GM12865 (cell line): ENCODE measurements at regions not wholly inside any gene's neighbourhood (a gene's known extent, or its start where the extent isn't known, plus 50 kb on each side); places are given as distances from the start of the nearest gene placed in this dataset.

Experiments
- DNase-seq: peaks from one replicate; pipeline ENCODE4 v3.0.0; 2010; ENCODE audit warnings: low read depth
- H3K4me3 ChIP-seq: 2 replicates; pipeline ENCODE4 v1.5.1; 2011; ENCODE audit warnings: mild to moderate bottlenecking, low read depth, low read length, control low read depth
- TF ChIP-seq, protein P1 (sequence below): IDR thresholded peaks from 2 replicates; pipeline ENCODE4 v1.5.1; 2011; ENCODE audit warnings: low read length, control low read depth, low read depth, inconsistent platforms; ENCODE audit not compliant: insufficient read depth; ENCODE audit errors: missing control alignments

DNA sequence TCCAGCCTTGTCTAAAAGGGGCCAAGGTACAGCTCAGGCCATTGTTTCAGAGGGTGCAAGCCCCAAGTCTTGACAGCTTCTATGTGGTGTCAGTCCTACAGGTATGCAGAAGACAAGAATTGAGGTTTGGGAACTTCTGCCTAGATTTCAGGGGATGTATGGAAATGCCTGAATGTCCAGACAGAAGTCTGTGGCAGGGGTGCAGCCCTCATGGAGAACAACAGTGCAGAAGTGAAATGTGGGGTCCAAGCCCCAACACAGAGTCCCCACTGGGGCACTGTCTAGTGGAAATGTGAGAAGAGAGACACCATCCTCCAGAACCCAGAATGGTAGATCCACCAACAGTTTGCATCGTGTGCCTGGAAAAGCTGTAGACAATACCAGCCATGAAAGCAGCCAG, 400.3 kb upstream of the CAMK1G start:
- no peak for DNase-seq
- TF ChIP-seq, protein P1, sequence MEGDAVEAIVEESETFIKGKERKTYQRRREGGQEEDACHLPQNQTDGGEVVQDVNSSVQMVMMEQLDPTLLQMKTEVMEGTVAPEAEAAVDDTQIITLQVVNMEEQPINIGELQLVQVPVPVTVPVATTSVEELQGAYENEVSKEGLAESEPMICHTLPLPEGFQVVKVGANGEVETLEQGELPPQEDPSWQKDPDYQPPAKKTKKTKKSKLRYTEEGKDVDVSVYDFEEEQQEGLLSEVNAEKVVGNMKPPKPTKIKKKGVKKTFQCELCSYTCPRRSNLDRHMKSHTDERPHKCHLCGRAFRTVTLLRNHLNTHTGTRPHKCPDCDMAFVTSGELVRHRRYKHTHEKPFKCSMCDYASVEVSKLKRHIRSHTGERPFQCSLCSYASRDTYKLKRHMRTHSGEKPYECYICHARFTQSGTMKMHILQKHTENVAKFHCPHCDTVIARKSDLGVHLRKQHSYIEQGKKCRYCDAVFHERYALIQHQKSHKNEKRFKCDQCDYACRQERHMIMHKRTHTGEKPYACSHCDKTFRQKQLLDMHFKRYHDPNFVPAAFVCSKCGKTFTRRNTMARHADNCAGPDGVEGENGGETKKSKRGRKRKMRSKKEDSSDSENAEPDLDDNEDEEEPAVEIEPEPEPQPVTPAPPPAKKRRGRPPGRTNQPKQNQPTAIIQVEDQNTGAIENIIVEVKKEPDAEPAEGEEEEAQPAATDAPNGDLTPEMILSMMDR: no peak
- no peak overlapping the region for H3K4me3 ChIP-seq

DNA sequence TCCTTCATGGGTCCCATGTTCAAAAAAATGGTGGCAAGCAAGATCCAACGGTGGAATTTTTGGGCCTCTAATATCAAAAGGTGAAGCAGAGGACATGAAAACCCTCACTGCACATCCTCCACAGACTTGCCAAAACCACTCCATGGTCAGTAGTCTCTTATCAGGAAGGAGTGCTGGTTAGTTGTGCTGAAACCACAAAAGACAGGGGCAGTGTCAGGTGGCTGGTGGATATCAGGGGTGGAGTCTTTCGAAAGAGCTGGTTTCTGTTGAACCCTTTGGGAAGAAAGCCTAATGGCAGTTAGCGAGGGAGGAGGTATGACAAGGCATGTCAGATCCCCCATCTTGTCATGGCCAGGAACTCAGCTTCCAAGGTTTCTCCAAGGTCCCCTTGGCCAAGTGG, 395.9 kb upstream of the CAMK1G start:
- TF ChIP-seq, protein P1: no peak
- H3K4me3 ChIP-seq: no peak overlapping the region
- no peak for DNase-seq

DNA sequence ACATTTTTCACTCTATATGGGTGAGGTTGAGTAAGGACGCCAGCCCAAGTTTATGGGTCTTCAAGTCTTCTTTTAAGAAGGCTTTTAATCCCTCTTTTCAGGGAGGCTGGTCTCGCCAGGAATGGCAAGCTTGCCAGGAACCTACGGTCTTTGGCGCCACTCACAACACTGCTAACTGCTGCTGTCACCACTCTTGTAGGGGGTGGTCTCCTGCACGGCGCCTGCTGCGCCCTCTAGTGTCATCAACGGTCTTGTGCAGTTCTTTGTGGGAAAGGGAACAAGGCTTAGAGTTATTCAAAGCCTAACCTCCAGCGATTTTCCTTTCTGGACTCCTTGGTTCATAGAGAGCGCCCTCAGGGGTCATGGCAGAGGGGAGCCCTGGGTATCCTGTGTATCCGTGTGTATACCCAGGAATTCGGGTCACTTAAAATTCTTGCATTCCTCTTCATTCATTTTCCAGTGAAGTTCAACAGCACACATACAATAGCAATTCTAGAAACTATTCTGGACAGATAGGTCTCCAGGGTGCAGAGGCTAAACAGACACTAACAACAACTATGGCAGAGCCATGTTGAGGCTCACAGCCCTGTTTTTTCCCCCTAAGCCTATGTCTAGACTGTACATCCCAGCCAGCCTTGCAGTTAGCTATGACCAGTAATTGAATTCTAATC, 392.8 kb upstream of the CAMK1G start:
- no peak overlapping the region for H3K4me3 ChIP-seq
- TF ChIP-seq, protein P1: peak; percentile 79
- peak; percentile 81 for DNase-seq

DNA sequence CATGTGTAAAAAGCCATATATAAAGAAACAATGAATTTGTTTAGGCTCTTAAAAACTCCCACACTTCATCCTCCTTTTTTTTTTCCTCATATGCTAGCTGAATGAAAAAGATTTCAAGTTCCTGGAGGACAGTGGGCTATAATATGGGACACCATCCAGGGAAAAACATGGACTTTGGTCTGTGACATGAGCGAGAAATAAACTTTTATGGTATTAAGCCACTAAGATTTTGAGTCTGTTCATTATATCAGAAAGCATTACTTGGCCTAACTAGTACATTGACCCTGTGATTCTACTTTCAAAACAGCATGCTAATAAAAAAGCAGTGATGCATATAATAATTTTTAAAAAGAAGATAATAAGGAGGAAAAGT, 392.3 kb upstream of the CAMK1G start:
- H3K4me3 ChIP-seq: no peak overlapping the region
- no peak for DNase-seq
- TF ChIP-seq, protein P1: no peak

DNA sequence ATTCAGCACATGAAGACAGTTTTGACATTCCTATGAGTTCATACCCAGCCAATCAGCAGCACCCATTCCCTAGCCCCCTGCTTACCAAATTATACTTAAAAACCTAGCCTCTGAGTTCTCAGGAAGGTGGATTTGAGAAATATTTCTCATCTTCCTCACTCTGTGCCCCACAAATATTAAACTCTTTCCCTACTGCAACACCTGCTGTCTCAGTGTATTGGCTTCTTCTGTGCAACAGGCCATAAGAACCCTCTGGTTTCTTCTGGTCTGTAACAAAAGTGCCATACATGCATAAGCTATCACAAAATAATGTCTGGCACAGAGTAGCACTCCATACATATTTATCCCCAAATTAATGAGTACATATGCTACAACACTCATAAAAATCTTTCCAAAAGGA, 387.4 kb upstream of the CAMK1G start:
- DNase-seq: no peak
- no peak overlapping the region for H3K4me3 ChIP-seq
- TF ChIP-seq, protein P1: no peak

DNA sequence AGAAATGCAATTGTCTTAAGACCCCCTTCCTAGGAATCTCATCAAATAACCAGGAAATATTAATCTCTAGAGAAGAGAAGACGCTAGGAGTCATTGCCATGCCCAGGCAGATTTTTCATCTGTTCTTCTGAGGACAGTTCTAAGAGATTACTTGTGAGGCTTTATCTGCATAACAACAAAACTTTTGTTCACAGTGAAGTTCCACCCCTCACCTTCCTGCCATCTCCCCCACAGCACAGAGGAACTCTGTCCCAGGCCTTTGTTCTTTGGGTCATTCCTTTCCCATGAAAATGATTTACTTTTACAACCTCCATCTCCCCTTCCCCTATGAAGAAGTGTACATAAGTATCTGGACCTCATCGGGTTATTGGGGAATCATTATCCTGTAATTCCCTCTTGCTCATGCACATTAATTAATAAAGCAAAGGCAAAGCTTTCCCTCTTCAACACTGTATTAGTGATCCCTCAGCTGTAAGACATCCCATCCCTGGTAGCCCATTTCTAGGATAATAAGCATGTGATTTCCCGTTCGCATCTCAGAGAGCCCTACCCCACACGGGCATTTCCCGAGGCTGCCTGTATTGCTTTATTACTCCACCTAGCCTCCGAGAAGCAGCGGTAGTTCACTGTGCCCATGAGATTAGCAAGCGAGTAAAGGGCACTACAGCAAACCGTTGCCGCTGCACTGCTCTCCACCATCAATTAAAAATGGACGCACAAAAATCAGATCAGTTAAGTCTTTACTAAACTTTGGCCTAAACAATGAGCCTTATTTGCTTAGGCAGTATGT, 384.4 kb upstream of the CAMK1G start:
- TF ChIP-seq, protein P1: no peak
- no peak overlapping the region for H3K4me3 ChIP-seq
- DNase-seq: no peak
